GM21723 (cell line): ENCODE measurements at regions not wholly inside any gene's neighbourhood (a gene's known extent, or its start where the extent isn't known, plus 50 kb on each side); places are given as distances from the start of the nearest gene placed in this dataset.
"Not testable (repeated sequence)": the region's sequence is repeated elsewhere in the genome, so short reads cannot be mapped to it uniquely, and the experiment has no call there.

ENCODE experiments used
- ATAC-seq: cut with Tn5 transposase; IDR thresholded peaks from one replicate; pipeline ENCODE4 v1.9.1; 2021; ENCODE audit warnings: mild to moderate bottlenecking, moderate library complexity; ENCODE audit not compliant: unreplicated experiment

- not testable (repeated sequence) for ATAC-seq
These were observed 2829.6 kb downstream of the RPIA start for GRCh38 chr2:91520972-91521535.

- not testable (repeated sequence) for ATAC-seq
These were observed 2830.5 kb downstream of the RPIA start for GRCh38 chr2:91521944-91522343.

GRCh38 chr2:91522877-91523276, 2831.4 kb downstream of the RPIA start:
- not testable (repeated sequence) for ATAC-seq

GRCh38 chr2:91523751-91524150, 2832.3 kb downstream of the RPIA start:
- not testable (repeated sequence) for ATAC-seq

- ATAC-seq, result not testable (repeated sequence)
These were observed 2834.1 kb downstream of the RPIA start for GRCh38 chr2:91525587-91525986.

GRCh38 chr2:91526083-91526482, 2834.6 kb downstream of the RPIA start:
- not testable (repeated sequence) for ATAC-seq

GRCh38 chr2:91527056-91527455, 2835.6 kb downstream of the RPIA start:
- ATAC-seq, result not testable (repeated sequence)

GRCh38 chr2:91527491-91528031, 2836.1 kb downstream of the RPIA start:
- not testable (repeated sequence) for ATAC-seq

- not testable (repeated sequence) for ATAC-seq
These were observed 2836.9 kb downstream of the RPIA start for GRCh38 chr2:91528361-91528760.

GRCh38 chr2:91536109-91536508, 2844.6 kb downstream of the RPIA start:
- ATAC-seq, result not testable (repeated sequence)

GRCh38 chr2:91536549-91537263, 2845.2 kb downstream of the RPIA start:
- not testable (repeated sequence) for ATAC-seq

- ATAC-seq, result not testable (repeated sequence)
These were observed 2857.8 kb downstream of the RPIA start for GRCh38 chr2:91549316-91549715.

GRCh38 chr2:91558234-91558633, 2866.8 kb downstream of the RPIA start:
- ATAC-seq, result not testable (repeated sequence)

GRCh38 chr2:91559269-91559668, 2867.8 kb downstream of the RPIA start:
- ATAC-seq, result not testable (repeated sequence)

- not testable (repeated sequence) for ATAC-seq
These were observed 2868.6 kb downstream of the RPIA start for GRCh38 chr2:91559886-91560614.

GRCh38 chr2:91562184-91562583, 2870.7 kb downstream of the RPIA start:
- not testable (repeated sequence) for ATAC-seq

GRCh38 chr2:91564700-91565099, 2873.2 kb downstream of the RPIA start:
- not testable (repeated sequence) for ATAC-seq

GRCh38 chr2:91565689-91566430, 2874.4 kb downstream of the RPIA start:
- not testable (repeated sequence) for ATAC-seq

GRCh38 chr2:91566611-91567010, 2875.1 kb downstream of the RPIA start:
- not testable (repeated sequence) for ATAC-seq

- not testable (repeated sequence) for ATAC-seq
These were observed 2876.3 kb downstream of the RPIA start for GRCh38 chr2:91567546-91568335.
